ENCODE measurements at regions not wholly inside any gene's neighbourhood (a gene's known extent, or its start where the extent isn't known, plus 50 kb on each side); places are given as distances from the start of the nearest gene placed in this dataset.
"Not testable (repeated sequence)": the region's sequence is repeated elsewhere in the genome, so short reads cannot be mapped to it uniquely, and the experiment has no call there.

DNA sequence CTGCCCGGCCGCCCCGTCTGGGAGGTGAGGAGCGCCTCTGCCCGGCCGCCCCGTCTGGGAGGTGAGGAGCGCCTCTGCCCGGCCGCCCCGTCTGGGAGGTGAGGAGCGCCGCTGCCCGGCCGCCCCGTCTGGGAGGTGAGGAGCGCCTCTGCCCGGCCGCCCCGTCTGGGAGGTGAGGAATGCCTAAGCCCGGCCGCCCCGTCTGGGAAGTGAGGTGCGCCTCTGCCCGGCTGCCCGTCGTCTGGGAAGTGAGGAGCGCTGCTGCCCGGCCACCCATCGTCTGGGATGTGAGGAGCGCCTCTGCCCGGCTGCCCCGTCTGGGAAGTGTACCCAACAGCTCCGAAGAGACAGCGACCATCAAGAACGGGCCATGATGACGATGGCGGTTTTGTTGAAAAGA, 136.6 kb upstream of the PROKR2 start:
- H3K9ac ChIP-seq (ENCODE audit: control insufficient read depth, extremely low read depth, insufficient read depth, low read length); H3K4me1 ChIP-seq (ENCODE audit: control insufficient read depth, extremely low read depth, insufficient read depth, low read length); H3K27me3 ChIP-seq (ENCODE audit: control insufficient read depth, extremely low read depth, insufficient read depth, low read length); H2AFZ ChIP-seq (ENCODE audit: control insufficient read depth, low read length); H3K27ac ChIP-seq (ENCODE audit: control insufficient read depth, insufficient read depth, low read length); H3K4me2 ChIP-seq (ENCODE audit: control insufficient read depth, extremely low read depth, insufficient read depth, low read depth, low read length); H3K79me2 ChIP-seq (ENCODE audit: control insufficient read depth, insufficient read depth, low read length); H3K4me3 ChIP-seq (ENCODE audit: control insufficient read depth in 2 of 3, extremely low read depth in 1 of 3, insufficient read depth in 2 of 3, low read depth in 1 of 3, low read length in 3 of 3); H3K9me1 ChIP-seq (ENCODE audit: control insufficient read depth, extremely low read depth, insufficient read depth, low read length); H3K36me3 ChIP-seq (ENCODE audit: control insufficient read depth in 2 of 2, extremely low read depth in 1 of 2, insufficient read depth in 2 of 2, low read length in 2 of 2); dilution Hi-C loops (cut with MboI; ENCODE audit: extremely low pct_ligation_motif_present, low sequenced_read_pairs); FAIRE-seq; DNase-seq (ENCODE audit: low read depth, low spot score); H4K20me1 ChIP-seq (ENCODE audit: control insufficient read depth, extremely low read depth, insufficient read depth, low read length); H3K9me3 ChIP-seq (ENCODE audit: control insufficient read depth, low read depth, low read length): not testable (repeated sequence)

- H3K4me3 ChIP-seq (ENCODE audit: control insufficient read depth in 2 of 3, extremely low read depth in 1 of 3, insufficient read depth in 2 of 3, low read depth in 1 of 3, low read length in 3 of 3); H3K9ac ChIP-seq (ENCODE audit: control insufficient read depth, extremely low read depth, insufficient read depth, low read length); H3K27ac ChIP-seq (ENCODE audit: control insufficient read depth, insufficient read depth, low read length); H3K4me2 ChIP-seq (ENCODE audit: control insufficient read depth, extremely low read depth, insufficient read depth, low read depth, low read length); H3K27me3 ChIP-seq (ENCODE audit: control insufficient read depth, extremely low read depth, insufficient read depth, low read length); dilution Hi-C loops (cut with MboI; ENCODE audit: extremely low pct_ligation_motif_present, low sequenced_read_pairs); DNase-seq (ENCODE audit: low read depth, low spot score); H4K20me1 ChIP-seq (ENCODE audit: control insufficient read depth, extremely low read depth, insufficient read depth, low read length); H3K79me2 ChIP-seq (ENCODE audit: control insufficient read depth, insufficient read depth, low read length); H3K36me3 ChIP-seq (ENCODE audit: control insufficient read depth in 2 of 2, extremely low read depth in 1 of 2, insufficient read depth in 2 of 2, low read length in 2 of 2); H3K9me3 ChIP-seq (ENCODE audit: control insufficient read depth, low read depth, low read length); FAIRE-seq; H3K4me1 ChIP-seq (ENCODE audit: control insufficient read depth, extremely low read depth, insufficient read depth, low read length); H2AFZ ChIP-seq (ENCODE audit: control insufficient read depth, low read length); H3K9me1 ChIP-seq (ENCODE audit: control insufficient read depth, extremely low read depth, insufficient read depth, low read length): not testable (repeated sequence)
Observed at GRCh38 chr20:5452691-5453090, 135.9 kb upstream of the PROKR2 start.

GRCh38 chr20:5452286-5452685, 135.5 kb upstream of the PROKR2 start:
- H3K9me1 ChIP-seq (ENCODE audit: control insufficient read depth, extremely low read depth, insufficient read depth, low read length); H3K4me1 ChIP-seq (ENCODE audit: control insufficient read depth, extremely low read depth, insufficient read depth, low read length); DNase-seq (ENCODE audit: low read depth, low spot score); H3K4me3 ChIP-seq (ENCODE audit: control insufficient read depth in 2 of 3, extremely low read depth in 1 of 3, insufficient read depth in 2 of 3, low read depth in 1 of 3, low read length in 3 of 3); H3K36me3 ChIP-seq (ENCODE audit: control insufficient read depth in 2 of 2, extremely low read depth in 1 of 2, insufficient read depth in 2 of 2, low read length in 2 of 2); H3K27ac ChIP-seq (ENCODE audit: control insufficient read depth, insufficient read depth, low read length); H3K9ac ChIP-seq (ENCODE audit: control insufficient read depth, extremely low read depth, insufficient read depth, low read length); H4K20me1 ChIP-seq (ENCODE audit: control insufficient read depth, extremely low read depth, insufficient read depth, low read length); H3K4me2 ChIP-seq (ENCODE audit: control insufficient read depth, extremely low read depth, insufficient read depth, low read depth, low read length); H3K9me3 ChIP-seq (ENCODE audit: control insufficient read depth, low read depth, low read length); dilution Hi-C loops (cut with MboI; ENCODE audit: extremely low pct_ligation_motif_present, low sequenced_read_pairs); FAIRE-seq; H2AFZ ChIP-seq (ENCODE audit: control insufficient read depth, low read length); H3K79me2 ChIP-seq (ENCODE audit: control insufficient read depth, insufficient read depth, low read length); H3K27me3 ChIP-seq (ENCODE audit: control insufficient read depth, extremely low read depth, insufficient read depth, low read length): not testable (repeated sequence)

Data from keratinocyte (primary cell).